ENCODE measurements at regions not wholly inside any gene's neighbourhood (a gene's known extent, or its start where the extent isn't known, plus 50 kb on each side); places are given as distances from the start of the nearest gene placed in this dataset.

DNA sequence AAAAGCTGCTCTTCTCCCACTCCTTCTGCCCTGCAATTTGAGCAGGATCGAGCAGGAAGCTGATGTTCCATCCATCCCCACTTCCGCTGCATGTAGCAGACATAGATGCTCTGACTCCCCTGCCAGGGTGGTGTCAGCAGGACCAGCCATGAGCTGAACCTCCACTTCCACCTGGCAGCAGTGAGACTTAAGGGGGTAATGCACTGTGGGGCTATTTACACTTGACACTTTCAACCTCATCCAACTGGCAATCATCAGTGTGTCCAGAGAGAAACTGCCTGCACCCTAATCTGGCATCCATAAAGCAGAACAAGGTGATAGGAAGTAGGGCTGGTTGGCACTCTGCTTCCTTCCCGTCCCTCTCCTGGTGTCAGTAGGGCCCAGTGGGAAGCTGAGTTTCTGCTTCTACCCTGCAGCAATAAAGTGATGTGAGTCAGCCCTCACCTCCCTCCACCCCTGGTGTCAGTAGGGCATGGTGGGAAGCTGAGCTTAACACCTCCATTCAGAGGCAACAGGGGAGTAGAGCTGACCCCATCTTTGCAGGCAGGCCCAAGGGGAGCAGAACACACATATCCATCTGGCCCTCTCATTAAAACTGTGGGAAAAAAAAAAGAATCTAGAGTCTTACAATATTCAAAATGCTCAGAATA is 272.3 kb downstream of the PTPRU start:
- no peak for TF ChIP-seq POLR2A (IDR thresholded peaks at IDR 0.05)
- TF ChIP-seq, protein P1, sequence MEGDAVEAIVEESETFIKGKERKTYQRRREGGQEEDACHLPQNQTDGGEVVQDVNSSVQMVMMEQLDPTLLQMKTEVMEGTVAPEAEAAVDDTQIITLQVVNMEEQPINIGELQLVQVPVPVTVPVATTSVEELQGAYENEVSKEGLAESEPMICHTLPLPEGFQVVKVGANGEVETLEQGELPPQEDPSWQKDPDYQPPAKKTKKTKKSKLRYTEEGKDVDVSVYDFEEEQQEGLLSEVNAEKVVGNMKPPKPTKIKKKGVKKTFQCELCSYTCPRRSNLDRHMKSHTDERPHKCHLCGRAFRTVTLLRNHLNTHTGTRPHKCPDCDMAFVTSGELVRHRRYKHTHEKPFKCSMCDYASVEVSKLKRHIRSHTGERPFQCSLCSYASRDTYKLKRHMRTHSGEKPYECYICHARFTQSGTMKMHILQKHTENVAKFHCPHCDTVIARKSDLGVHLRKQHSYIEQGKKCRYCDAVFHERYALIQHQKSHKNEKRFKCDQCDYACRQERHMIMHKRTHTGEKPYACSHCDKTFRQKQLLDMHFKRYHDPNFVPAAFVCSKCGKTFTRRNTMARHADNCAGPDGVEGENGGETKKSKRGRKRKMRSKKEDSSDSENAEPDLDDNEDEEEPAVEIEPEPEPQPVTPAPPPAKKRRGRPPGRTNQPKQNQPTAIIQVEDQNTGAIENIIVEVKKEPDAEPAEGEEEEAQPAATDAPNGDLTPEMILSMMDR (IDR thresholded peaks at IDR 0.05) = no peak

Measured in thyroid gland (tissue), 4 donors.